Ascending aorta (tissue), 2 donors: ENCODE measurements at regions not wholly inside any gene's neighbourhood (a gene's known extent, or its start where the extent isn't known, plus 50 kb on each side); places are given as distances from the start of the nearest gene placed in this dataset.

Experiments used
- DNase-seq, 2 donors: peaks; one replicate each; pipeline ENCODE4 v3.0.0-alpha.2; 2019; ENCODE audit warnings: low spot score in 2 of 2
- H3K27ac ChIP-seq, 2 donors: fragments of 200-600 bp; sonication (generic); one replicate each; pipeline ENCODE4 v1.5.1; 2016 to 2017; ENCODE audit warnings: mild to moderate bottlenecking in 1 of 2
- H3K27me3 ChIP-seq: fragments of 200-600 bp; sonication (generic); one replicate; pipeline ENCODE4 v1.5.1; 2017
- H3K36me3 ChIP-seq, 2 donors: fragments of 200-600 bp; sonication (generic); one replicate each; pipeline ENCODE4 v1.5.1; 2016
- H3K4me1 ChIP-seq, 2 donors: fragments of 200-600 bp; sonication (generic); one replicate each; pipeline ENCODE4 v1.5.1; 2016 to 2017; ENCODE audit warnings: mild to moderate bottlenecking in 1 of 2
- H3K4me3 ChIP-seq, 2 donors: fragments of 200-600 bp; sonication (generic); one replicate each; pipeline ENCODE4 v1.5.1; 2016 to 2017; ENCODE audit warnings: mild to moderate bottlenecking in 1 of 2
- H3K9me3 ChIP-seq, 2 donors: fragments of 200-600 bp; sonication (generic); one replicate each; pipeline ENCODE4 v1.5.1; 2016
- CTCF ChIP-seq, 3 experiments: fragments of 200-600 bp in 2 of 3; fragments of 450-650 bp in 1 of 3; sonication (generic) in 2 of 3; IDR thresholded peaks; one replicate each; pipeline ENCODE4 v1.5.1; 2016 to 2019; ENCODE audit warnings: antibody characterized with exemption in 3 of 3, mild to moderate bottlenecking in 1 of 3, moderate library complexity in 1 of 3
- intact Hi-C: fragments of 100-400 bp; cut with DNase I; formaldehyde crosslinking; loops from one replicate; pipeline ENCODE4 v1.15.1; 2023

GRCh38 chr3:151560738-151561137, 99.9 kb upstream of the IGSF10 start:
- H3K27me3 ChIP-seq, result no peaks in the 10 kb centered on the region
- no peak overlapping the region for H3K4me3 ChIP-seq
- peaks cover 0 to 2% of the 10 kb centered on the region in 2 donors for H3K4me1 ChIP-seq
- no peaks in the 10 kb centered on the region for H3K36me3 ChIP-seq
- no peak overlapping the region for H3K27ac ChIP-seq
- TF ChIP-seq CTCF (IDR thresholded peaks at IDR 0.05), result no peak
- intact Hi-C loops, result no loop called here
- DNase-seq, result no peak
- H3K9me3 ChIP-seq, result no peaks in the 10 kb centered on the region

GRCh38 chr3:151559736-151560135, 98.9 kb upstream of the IGSF10 start:
- no peak for DNase-seq
- no peaks in the 10 kb centered on the region for H3K36me3 ChIP-seq
- no peaks in the 10 kb centered on the region for H3K9me3 ChIP-seq
- H3K27me3 ChIP-seq, result no peaks in the 10 kb centered on the region
- intact Hi-C loops, result no loop called here
- no peak for TF ChIP-seq CTCF (IDR thresholded peaks at IDR 0.05)
- H3K27ac ChIP-seq, result no peak overlapping the region
- H3K4me1 ChIP-seq, result peaks cover 0 to 2% of the 10 kb centered on the region in 2 donors
- no peak overlapping the region for H3K4me3 ChIP-seq

GRCh38 chr3:151558661-151559060, 97.8 kb upstream of the IGSF10 start:
- no peaks in the 10 kb centered on the region for H3K27me3 ChIP-seq
- H3K9me3 ChIP-seq, result no peaks in the 10 kb centered on the region
- DNase-seq, result no peak
- intact Hi-C loops, result no loop called here
- H3K27ac ChIP-seq, result no peak overlapping the region
- peaks cover 0 to 2% of the 10 kb centered on the region in 2 donors for H3K4me1 ChIP-seq
- H3K4me3 ChIP-seq, result no peak overlapping the region
- TF ChIP-seq CTCF (IDR thresholded peaks at IDR 0.05), result no peak
- no peaks in the 10 kb centered on the region for H3K36me3 ChIP-seq

GRCh38 chr3:151557068-151557840, 96.4 kb upstream of the IGSF10 start:
- DNase-seq, result no peak
- peaks cover 0 to 2% of the 10 kb centered on the region in 2 donors for H3K4me1 ChIP-seq
- H3K36me3 ChIP-seq, result no peaks in the 10 kb centered on the region
- no peaks in the 10 kb centered on the region for H3K27me3 ChIP-seq
- H3K27ac ChIP-seq, result peak overlapping the region in 1 of 2 donors; percentile 2
- intact Hi-C loops, result no loop called here
- TF ChIP-seq CTCF (IDR thresholded peaks at IDR 0.05), result no peak
- H3K9me3 ChIP-seq, result no peaks in the 10 kb centered on the region
- no peak overlapping the region for H3K4me3 ChIP-seq

- intact Hi-C loops, result no loop called here
- no peak overlapping the region for H3K4me3 ChIP-seq
- peaks cover 0 to 2% of the 10 kb centered on the region in 2 donors for H3K4me1 ChIP-seq
- H3K36me3 ChIP-seq, result no peaks in the 10 kb centered on the region
- no peaks in the 10 kb centered on the region for H3K9me3 ChIP-seq
- TF ChIP-seq CTCF (IDR thresholded peaks at IDR 0.05), result no peak
- no peaks in the 10 kb centered on the region for H3K27me3 ChIP-seq
- DNase-seq, result no peak
- no peak overlapping the region for H3K27ac ChIP-seq
Observed at GRCh38 chr3:151556596-151556995, 95.7 kb upstream of the IGSF10 start.
